Heart left ventricle (tissue), 13 donors: ENCODE measurements at regions not wholly inside any gene's neighbourhood (a gene's known extent, or its start where the extent isn't known, plus 50 kb on each side); places are given as distances from the start of the nearest gene placed in this dataset.

Experiments used
- CTCF ChIP-seq, 12 donors: fragments of 200-600 bp; sonication (generic) in 4 of 12; IDR thresholded peaks; one replicate each; pipeline versions ENCODE4 v1.5.0 to v1.8.0; 2018 to 2022; ENCODE audit warnings: antibody characterized with exemption in 12 of 12, mild to moderate bottlenecking in 5 of 12
- POLR2A ChIP-seq, 2 donors: fragments of 450-650 bp; IDR thresholded peaks; one replicate each; pipeline ENCODE4 v1.6.1; 2017; ENCODE audit warnings: antibody characterized with exemption in 2 of 2, mild to moderate bottlenecking in 2 of 2, moderate library complexity in 2 of 2
- donor health status: ischemic (EF 13 %, LVEDD 7.1; RV severe dilation, severe dysfunction).
- donor health status: DM: no; HTN: yes; CAD: no.
- donor health status: DM: no; HTN: no; CAD: no.
- donor health status: ischemic (EF 25% LVEDD 6.9; RV normal size, moderate dysfunction).
- donor health status: ischemic (EF 25% LVEDD 5.7; RV mildly dilated, moderate dysfunction).
- donor health status: ischemic (EF 35%, LVEDD 5.7; RV mildly dilated, moderate dysfunction).
- donor health status: nonischemic (EF 11% LVEDD 7.7; RV severe dilation, severe dysfunction).
- donor health status: DM: yes; HTN: yes; CAD: no.
- donor health status: PGD.
- donor health status: ischemic (EF 29% LVEDD 5.4; RV normal size, mild dysfunction).
- donor health status: nonischemic (EF 23%, LVEDD 6.1; RV moderate dilation, normal function).

DNA sequence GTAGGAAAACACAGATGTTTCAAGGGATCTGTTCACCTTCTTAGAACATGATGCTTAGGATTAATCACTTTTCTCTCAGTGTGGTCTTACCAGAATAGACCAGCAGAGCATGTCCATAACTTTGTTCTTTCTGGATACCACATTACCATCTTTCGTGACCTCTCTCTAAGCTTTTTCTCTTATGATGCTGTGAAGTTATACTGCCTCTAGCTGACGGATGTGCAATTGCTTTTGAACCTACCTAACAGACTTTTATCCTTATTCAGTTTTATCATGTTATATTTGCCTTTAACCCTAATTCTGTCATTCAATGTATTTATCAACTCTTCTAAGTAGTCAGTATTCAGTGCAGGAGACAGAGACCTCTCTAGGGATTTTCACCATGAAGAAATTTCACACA is 246.7 kb downstream of the DACT1 start:
- TF ChIP-seq CTCF (IDR thresholded peaks at IDR 0.05) (peak in 4 of 12 donors; percentile 4 to 32 (median 18)), POLR2A (IDR thresholded peaks at IDR 0.05) (no peak)
